NCI-H2196 (cell line): ENCODE measurements at regions not wholly inside any gene's neighbourhood (a gene's known extent, or its start where the extent isn't known, plus 50 kb on each side); places are given as distances from the start of the nearest gene placed in this dataset.

Experiments
- DNase-seq: peaks from one replicate; lab custom pipeline; 2025; ENCODE audit not compliant: unreplicated experiment; lab: John Stamatoyannopoulos, UW

- no peak for DNase-seq
Measured at GRCh38 chr5:107153283-107153682, 517.5 kb downstream of the EFNA5 start.

GRCh38 chr5:107149243-107150005 lies 521.3 kb downstream of the EFNA5 start:
- no peak for DNase-seq

GRCh38 chr5:107147589-107147988 lies 523.1 kb downstream of the EFNA5 start:
- no peak for DNase-seq

DNA sequence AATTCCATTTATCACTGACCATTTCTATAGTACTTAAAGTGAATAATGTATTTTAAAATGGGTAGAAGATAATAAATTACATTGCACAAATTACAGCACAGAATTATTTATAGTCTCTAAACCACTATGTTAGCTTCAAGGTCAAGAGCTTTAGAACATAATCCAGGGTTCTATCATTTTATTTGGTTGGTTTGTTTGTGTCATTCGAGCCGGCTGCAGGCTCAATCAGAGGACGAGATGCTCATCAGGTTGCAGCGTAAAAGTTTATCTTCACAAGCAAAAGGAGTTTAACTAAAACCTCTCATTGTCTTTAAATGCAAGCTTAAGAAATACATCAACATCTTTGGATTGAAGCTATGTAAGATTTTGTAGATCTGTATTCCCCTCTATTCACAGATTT lies 523.8 kb downstream of the EFNA5 start:
- DNase-seq: no peak

DNA sequence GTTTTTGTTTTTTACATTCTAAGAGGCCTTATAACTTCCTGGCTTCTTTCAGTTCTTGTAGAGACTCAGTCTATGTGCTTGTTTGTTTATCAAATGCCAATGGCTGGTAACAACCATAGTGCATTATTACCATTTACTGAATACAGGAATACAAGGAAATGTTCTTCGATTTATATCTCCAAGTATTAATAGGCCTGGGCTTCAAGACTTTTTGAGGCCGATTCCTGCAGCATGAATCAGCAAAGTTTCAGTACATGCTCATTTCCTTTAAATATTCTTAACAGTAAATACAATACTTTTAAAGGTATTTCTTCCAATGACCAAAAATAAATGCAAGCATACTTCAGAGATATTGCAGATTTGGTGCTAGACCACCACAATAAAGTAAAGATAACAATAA lies 535.3 kb downstream of the EFNA5 start:
- no peak for DNase-seq

- DNase-seq: no peak
Measured at GRCh38 chr5:107134931-107135330, 535.8 kb downstream of the EFNA5 start.

- DNase-seq: no peak
Measured at GRCh38 chr5:107129051-107129450, 541.7 kb downstream of the EFNA5 start.

- no peak for DNase-seq
Measured at GRCh38 chr5:107127878-107128277, 542.9 kb downstream of the EFNA5 start.

DNA sequence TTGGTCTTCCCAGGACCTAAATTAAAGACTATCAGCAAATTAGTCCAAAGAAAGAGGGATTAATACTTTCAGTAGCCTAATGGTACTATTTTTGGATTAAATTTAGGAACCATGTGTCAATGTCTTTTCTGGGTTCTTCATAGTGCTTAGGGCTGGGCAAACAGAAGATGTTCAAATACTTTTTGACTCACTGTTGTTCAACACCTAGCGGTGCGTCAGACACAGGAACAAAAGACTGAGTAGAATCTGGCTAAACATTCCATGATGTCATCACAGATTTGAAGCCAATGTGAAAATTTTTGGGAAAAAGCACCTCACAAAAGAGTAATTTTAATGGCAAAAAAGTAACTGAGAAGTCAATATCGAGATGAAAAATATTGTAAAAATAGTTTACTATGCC lies 544.4 kb downstream of the EFNA5 start:
- no peak for DNase-seq

DNA sequence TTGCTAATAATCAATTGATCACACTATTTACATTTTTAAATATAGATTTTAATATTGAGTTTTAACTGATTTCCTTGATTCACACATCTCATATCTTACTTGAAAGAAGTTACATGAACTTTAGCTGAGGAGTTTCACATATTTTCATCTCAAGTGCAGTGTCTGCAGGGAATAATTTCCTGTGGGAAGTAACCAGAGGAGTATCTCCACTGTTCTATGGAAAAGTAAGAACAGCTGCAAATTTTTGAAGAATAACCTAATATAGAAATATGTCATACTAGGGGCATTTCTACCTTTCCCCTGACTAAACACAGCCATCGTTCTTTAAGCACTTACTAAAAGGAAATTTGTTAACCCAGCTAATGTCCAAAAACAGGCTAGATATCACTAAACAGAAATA lies 546.4 kb downstream of the EFNA5 start:
- no peak for DNase-seq

- no peak for DNase-seq
Measured at GRCh38 chr5:107123014-107123413, 547.7 kb downstream of the EFNA5 start.

- no peak for DNase-seq
Measured at GRCh38 chr5:107121793-107122519, 548.8 kb downstream of the EFNA5 start.

GRCh38 chr5:107119656-107120055 lies 551.1 kb downstream of the EFNA5 start:
- DNase-seq: no peak

DNA sequence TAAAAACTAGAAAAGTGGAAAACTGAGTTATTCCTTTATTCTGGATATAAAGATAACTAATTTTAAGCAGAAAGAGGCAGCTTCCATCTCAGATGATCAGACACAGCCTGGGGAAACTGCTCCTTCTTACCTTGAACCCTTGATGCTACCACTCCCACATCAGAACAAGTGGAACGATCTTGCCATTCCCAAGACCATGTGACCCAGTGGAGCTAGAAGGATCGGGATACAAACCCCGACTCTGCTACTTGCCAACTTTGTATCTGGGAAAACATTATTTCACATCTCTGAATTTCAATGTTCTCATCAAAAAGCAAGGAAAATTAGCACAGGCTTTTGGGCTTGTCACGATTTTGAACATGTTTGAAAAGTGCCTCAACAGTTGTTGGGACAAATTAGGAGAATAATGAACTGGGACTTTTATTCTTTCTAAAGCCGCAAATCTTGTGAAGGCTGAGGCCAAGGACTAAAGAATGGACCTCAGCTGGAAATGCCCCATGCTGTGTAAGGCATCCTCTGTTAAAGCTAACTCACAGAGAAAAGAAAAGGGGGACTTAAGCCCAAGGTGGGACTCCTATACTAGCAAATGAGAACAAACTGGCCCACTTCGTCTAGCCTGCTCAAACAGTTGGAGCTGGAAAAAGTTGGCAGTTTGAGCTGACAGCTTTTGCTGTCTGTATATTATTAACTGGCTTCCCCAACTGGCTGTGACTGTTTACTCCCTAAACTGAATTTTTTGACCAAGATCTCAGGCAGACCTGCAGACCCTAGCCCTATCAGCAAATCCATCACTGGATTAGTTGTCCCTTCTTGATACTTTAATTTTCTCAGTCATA lies 552.3 kb downstream of the EFNA5 start:
- DNase-seq: no peak

- DNase-seq: no peak
Measured at GRCh38 chr5:107112216-107112615, 558.5 kb downstream of the EFNA5 start.

- no peak for DNase-seq
Measured at GRCh38 chr5:107104040-107104995, 566.4 kb downstream of the EFNA5 start.

- DNase-seq: no peak
Measured at GRCh38 chr5:107103522-107103921, 567.2 kb downstream of the EFNA5 start.

DNA sequence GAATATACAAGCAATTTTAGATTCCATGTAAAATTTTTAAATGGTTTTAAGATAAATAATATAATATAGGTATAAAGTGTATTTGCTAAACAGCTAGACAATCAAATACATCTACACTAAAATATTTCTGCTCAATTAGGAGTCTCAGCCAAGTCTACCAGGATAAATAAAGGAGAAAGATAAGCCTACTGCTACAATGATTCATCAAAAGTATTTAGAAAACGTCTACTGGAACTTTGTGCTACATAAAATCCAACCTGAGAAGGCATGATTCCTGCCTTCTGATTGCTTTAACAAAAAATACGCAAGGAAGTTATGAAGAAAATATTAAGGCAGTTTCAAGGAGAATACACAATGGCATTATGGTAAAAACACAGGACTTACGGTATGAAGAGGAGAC lies 570.6 kb downstream of the EFNA5 start:
- no peak for DNase-seq

DNA sequence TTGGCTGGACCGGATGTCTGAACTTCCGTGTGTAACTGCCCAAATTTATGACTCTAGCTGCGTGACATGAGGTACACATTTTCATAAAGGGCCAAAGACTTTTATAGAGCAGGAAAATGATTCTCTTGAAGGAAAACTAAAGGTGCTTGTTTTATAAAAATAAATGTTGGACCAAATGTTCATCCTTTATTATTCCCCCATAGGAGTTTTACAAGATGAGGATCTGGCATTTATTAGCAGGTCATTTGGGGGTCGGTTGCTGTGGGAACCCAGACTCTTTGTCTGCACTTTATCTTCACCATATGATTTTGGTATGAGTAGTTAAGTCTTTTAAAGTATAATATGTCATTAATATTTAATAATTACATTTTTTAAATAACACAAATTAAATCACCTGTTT lies 571.2 kb downstream of the EFNA5 start:
- no peak for DNase-seq

DNA sequence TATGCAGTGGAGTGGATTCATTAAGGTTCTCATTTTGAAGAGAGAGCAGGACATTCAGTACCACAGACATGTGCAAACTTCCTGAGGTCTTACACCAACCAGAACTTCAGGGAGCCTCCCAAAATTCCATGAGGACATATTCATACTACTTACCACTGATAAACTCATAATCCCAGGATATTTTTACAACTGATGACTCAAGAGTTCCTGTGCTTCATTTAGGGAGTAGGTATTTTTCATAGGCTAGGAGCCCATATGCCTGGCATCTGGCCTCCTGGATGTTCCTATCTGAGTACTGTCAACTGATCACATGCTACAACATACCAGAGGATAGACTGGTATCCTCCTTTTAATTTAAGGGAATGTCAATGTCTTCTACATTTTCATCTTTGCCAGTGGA lies 578.0 kb downstream of the EFNA5 start:
- DNase-seq: no peak

GRCh38 chr5:107090506-107090905 lies 580.2 kb downstream of the EFNA5 start:
- DNase-seq: no peak
